ENCODE measurements at regions not wholly inside any gene's neighbourhood (a gene's known extent, or its start where the extent isn't known, plus 50 kb on each side); places are given as distances from the start of the nearest gene placed in this dataset.

- TF ChIP-seq, protein P1, sequence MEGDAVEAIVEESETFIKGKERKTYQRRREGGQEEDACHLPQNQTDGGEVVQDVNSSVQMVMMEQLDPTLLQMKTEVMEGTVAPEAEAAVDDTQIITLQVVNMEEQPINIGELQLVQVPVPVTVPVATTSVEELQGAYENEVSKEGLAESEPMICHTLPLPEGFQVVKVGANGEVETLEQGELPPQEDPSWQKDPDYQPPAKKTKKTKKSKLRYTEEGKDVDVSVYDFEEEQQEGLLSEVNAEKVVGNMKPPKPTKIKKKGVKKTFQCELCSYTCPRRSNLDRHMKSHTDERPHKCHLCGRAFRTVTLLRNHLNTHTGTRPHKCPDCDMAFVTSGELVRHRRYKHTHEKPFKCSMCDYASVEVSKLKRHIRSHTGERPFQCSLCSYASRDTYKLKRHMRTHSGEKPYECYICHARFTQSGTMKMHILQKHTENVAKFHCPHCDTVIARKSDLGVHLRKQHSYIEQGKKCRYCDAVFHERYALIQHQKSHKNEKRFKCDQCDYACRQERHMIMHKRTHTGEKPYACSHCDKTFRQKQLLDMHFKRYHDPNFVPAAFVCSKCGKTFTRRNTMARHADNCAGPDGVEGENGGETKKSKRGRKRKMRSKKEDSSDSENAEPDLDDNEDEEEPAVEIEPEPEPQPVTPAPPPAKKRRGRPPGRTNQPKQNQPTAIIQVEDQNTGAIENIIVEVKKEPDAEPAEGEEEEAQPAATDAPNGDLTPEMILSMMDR (conservative IDR thresholded peaks at IDR 0.05 in 1 of 2, IDR thresholded peaks at IDR 0.05 in 1 of 2; ENCODE audit: low read depth in 1 of 2, low read length in 2 of 2) = no peak
- TF ChIP-seq EZH2 (IDR thresholded peaks at IDR 0.05; ENCODE audit: low read length, missing control alignments) = no peak
These were observed 50.0 kb upstream of the RASGEF1B start for GRCh38 chr4:81521708-81522107.
